ENCODE measurements at regions not wholly inside any gene's neighbourhood (a gene's known extent, or its start where the extent isn't known, plus 50 kb on each side); places are given as distances from the start of the nearest gene placed in this dataset.

DNA sequence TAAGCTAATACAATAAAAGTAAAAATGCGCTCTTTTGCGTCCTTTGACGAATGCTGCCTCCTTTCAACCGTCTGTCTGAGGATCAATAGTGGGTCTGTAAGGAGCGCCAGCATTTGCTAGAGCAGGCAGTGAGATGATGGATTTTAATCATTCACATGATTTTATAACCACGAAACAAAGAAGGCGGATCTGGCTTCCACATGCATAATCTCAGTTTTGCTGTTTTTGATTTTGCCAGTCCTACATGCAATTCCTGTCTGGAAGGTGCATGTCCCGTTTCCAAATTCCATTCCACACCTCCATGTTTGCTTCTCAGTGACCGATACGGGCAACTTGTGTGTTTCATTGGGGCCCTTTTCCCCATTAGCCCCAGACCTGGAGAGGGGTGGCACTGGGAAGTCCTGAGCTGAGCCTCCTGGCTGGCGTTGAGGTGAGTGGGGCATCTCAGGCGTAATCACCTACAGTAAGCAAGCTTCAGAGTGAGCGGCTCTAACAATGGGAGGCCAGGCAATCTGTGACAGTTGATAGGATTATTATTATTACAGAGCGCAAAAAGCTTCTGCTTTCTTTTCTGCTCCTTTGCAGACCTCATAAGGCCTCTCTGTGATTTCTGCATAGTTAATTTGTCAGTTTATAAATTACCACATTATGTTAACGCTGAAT lies 405.4 kb downstream of the ZSWIM6 start:
- Mint-ChIP-seq H3K27ac (ENCODE audit: unreplicated experiment) (no peak overlapping the region), H3K27me3 (ENCODE audit: unreplicated experiment) (peaks cover 6% of the 10 kb centered on the region), H3K9me3 (ENCODE audit: unreplicated experiment) (no peaks in the 10 kb centered on the region), H3K4me3 (ENCODE audit: unreplicated experiment) (no peak overlapping the region), H3K36me3 (ENCODE audit: low read depth, unreplicated experiment) (no peaks in the 10 kb centered on the region), H3K4me1 (ENCODE audit: unreplicated experiment) (peaks cover 8% of the 10 kb centered on the region)
- DNase-seq (ENCODE audit: low spot score) = no peak
- TF ChIP-seq, protein P1, sequence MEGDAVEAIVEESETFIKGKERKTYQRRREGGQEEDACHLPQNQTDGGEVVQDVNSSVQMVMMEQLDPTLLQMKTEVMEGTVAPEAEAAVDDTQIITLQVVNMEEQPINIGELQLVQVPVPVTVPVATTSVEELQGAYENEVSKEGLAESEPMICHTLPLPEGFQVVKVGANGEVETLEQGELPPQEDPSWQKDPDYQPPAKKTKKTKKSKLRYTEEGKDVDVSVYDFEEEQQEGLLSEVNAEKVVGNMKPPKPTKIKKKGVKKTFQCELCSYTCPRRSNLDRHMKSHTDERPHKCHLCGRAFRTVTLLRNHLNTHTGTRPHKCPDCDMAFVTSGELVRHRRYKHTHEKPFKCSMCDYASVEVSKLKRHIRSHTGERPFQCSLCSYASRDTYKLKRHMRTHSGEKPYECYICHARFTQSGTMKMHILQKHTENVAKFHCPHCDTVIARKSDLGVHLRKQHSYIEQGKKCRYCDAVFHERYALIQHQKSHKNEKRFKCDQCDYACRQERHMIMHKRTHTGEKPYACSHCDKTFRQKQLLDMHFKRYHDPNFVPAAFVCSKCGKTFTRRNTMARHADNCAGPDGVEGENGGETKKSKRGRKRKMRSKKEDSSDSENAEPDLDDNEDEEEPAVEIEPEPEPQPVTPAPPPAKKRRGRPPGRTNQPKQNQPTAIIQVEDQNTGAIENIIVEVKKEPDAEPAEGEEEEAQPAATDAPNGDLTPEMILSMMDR (IDR thresholded peaks at IDR 0.05; ENCODE audit: unreplicated experiment) = no peak

- TF ChIP-seq, protein P1 (IDR thresholded peaks at IDR 0.05; ENCODE audit: unreplicated experiment) = no peak
- Mint-ChIP-seq H3K4me3 (ENCODE audit: unreplicated experiment) (no peak overlapping the region), H3K27me3 (ENCODE audit: unreplicated experiment) (peaks cover 1% of the 10 kb centered on the region), H3K4me1 (ENCODE audit: unreplicated experiment) (peaks cover 8% of the 10 kb centered on the region), H3K9me3 (ENCODE audit: unreplicated experiment) (no peaks in the 10 kb centered on the region), H3K27ac (ENCODE audit: unreplicated experiment) (no peak overlapping the region), H3K36me3 (ENCODE audit: low read depth, unreplicated experiment) (no peaks in the 10 kb centered on the region)
- no peak for DNase-seq (ENCODE audit: low spot score)
Measured at GRCh38 chr5:61737964-61738340, 405.9 kb downstream of the ZSWIM6 start.

DNA sequence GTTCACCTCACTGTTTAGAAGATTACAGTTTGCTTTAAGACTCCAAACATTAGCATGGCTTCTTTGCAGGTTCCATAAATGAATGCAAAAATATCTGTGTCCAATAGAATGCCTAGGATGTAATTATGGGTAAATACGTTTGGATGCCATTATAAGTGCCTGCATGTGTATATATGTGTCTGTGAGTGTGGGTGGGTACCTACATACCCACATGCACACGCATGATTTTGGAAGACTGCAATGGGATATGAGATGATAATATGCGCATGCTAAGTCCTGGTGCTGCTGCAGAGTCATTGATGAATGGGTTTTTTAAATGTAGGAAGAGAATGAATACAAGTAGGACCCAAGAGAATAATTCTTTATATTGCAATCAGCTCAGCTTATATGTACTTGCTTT lies 406.4 kb downstream of the ZSWIM6 start:
- H3K4me1 Mint-ChIP-seq (ENCODE audit: unreplicated experiment) = peaks cover 8% of the 10 kb centered on the region
- H3K4me3 Mint-ChIP-seq (ENCODE audit: unreplicated experiment) = no peak overlapping the region
- no peak for DNase-seq (ENCODE audit: low spot score)
- no peak overlapping the region for H3K27ac Mint-ChIP-seq (ENCODE audit: unreplicated experiment)
- TF ChIP-seq, protein P1 (IDR thresholded peaks at IDR 0.05; ENCODE audit: unreplicated experiment) = no peak
- peaks cover 1% of the 10 kb centered on the region for H3K27me3 Mint-ChIP-seq (ENCODE audit: unreplicated experiment)
- no peaks in the 10 kb centered on the region for H3K36me3 Mint-ChIP-seq (ENCODE audit: low read depth, unreplicated experiment)
- H3K9me3 Mint-ChIP-seq (ENCODE audit: unreplicated experiment) = no peaks in the 10 kb centered on the region

GRCh38 chr5:61744690-61745619 lies 412.9 kb downstream of the ZSWIM6 start:
- Mint-ChIP-seq H3K27ac (ENCODE audit: unreplicated experiment) (no peak overlapping the region), H3K36me3 (ENCODE audit: low read depth, unreplicated experiment) (no peaks in the 10 kb centered on the region), H3K4me1 (ENCODE audit: unreplicated experiment) (no peaks in the 10 kb centered on the region), H3K9me3 (ENCODE audit: unreplicated experiment) (no peaks in the 10 kb centered on the region), H3K4me3 (ENCODE audit: unreplicated experiment) (no peak overlapping the region), H3K27me3 (ENCODE audit: unreplicated experiment) (peaks cover 8% of the 10 kb centered on the region)
- no peak for DNase-seq (ENCODE audit: low spot score)
- TF ChIP-seq, protein P1 (IDR thresholded peaks at IDR 0.05; ENCODE audit: unreplicated experiment) = no peak
